HG02642 (cell line): ENCODE measurements at regions not wholly inside any gene's neighbourhood (a gene's known extent, or its start where the extent isn't known, plus 50 kb on each side); places are given as distances from the start of the nearest gene placed in this dataset.
A peak's percentile ranks its signal among the peaks of the same experiment; 100 is the strongest.
"Not testable (repeated sequence)": the region's sequence is repeated elsewhere in the genome, so short reads cannot be mapped to it uniquely, and the experiment has no call there.

Experiments
- ATAC-seq: cut with Tn5 transposase; IDR thresholded peaks from one replicate; pipeline ENCODE4 v1.9.1; 2021; ENCODE audit warnings: mild to moderate bottlenecking; ENCODE audit not compliant: unreplicated experiment, poor library complexity

- ATAC-seq, result peak; percentile 90
Measured at GRCh38 chr11:129750343-129751292, 65.0 kb upstream of the TMEM45B start.

GRCh38 chr11:129751511-129751910, 64.1 kb upstream of the TMEM45B start:
- no peak for ATAC-seq

GRCh38 chr11:129763569-129763968, 52.1 kb upstream of the TMEM45B start:
- ATAC-seq, result not testable (repeated sequence)

- ATAC-seq, result not testable (repeated sequence)
Measured at GRCh38 chr11:129764204-129764603, 51.4 kb upstream of the TMEM45B start.
